Activated CD4-positive, alpha-beta T cell treated with anti-CD3 and anti-CD28 coated beads for 36 hours (primary cell): ENCODE measurements at regions not wholly inside any gene's neighbourhood (a gene's known extent, or its start where the extent isn't known, plus 50 kb on each side); places are given as distances from the start of the nearest gene placed in this dataset.

Experiments used
- ATAC-seq: fragments of 200-7000 bp; cut with Tn5 transposase; one replicate; pipeline ENCODE4 v1.10.0; 2021; ENCODE audit warnings: mild to moderate bottlenecking, moderate library complexity
- CTCF ChIA-PET: fragments of 350-600 bp; sonication (Branson Sonifier 250); formaldehyde crosslinking; loops from one replicate; lab custom pipeline; 2021; ENCODE audit warnings: antibody characterized with exemption; lab: Charles Lee
- POLR2A ChIA-PET: fragments of 350-600 bp; sonication (Branson Sonifier 250); formaldehyde crosslinking; loops from one replicate; lab custom pipeline; 2021; ENCODE audit warnings: antibody characterized with exemption, inconsistent platforms; lab: Charles Lee
- DNase-seq: peaks from one replicate; pipeline ENCODE4 v3.0.0-alpha.2; 2020
- H3K27ac Mint-ChIP-seq: one replicate; pipeline ENCODE4 v1.8.0; 2021; ENCODE audit warnings: mixed read lengths
- H3K27me3 Mint-ChIP-seq: one replicate; pipeline ENCODE4 v1.8.0; 2021; ENCODE audit warnings: mixed read lengths
- H3K36me3 Mint-ChIP-seq: one replicate; pipeline ENCODE4 v1.8.0; 2021; ENCODE audit warnings: low read depth, mixed read lengths
- H3K4me1 Mint-ChIP-seq: one replicate; pipeline ENCODE4 v1.8.0; 2021; ENCODE audit warnings: mixed read lengths
- H3K4me3 Mint-ChIP-seq: one replicate; pipeline ENCODE4 v1.8.0; 2021; ENCODE audit warnings: mild to moderate bottlenecking, moderate library complexity, mixed read lengths
- H3K9me3 Mint-ChIP-seq: one replicate; pipeline ENCODE4 v1.8.0; 2021; ENCODE audit warnings: low read depth, mixed read lengths
- intact Hi-C, 2 experiments: fragments of 100-400 bp; cut with DNase I in 1 of 2; cut with micrococcal nuclease in 1 of 2; formaldehyde crosslinking; loops; one replicate each; pipeline versions ENCODE4 v1.14.2 to v1.15.1; 2022 to 2024; cut with DNase I, micrococcal nuclease

GRCh38 chrX:151830911-151831310 lies 81.8 kb upstream of the MAGEA4 start:
- no peak for ATAC-seq
- no peaks in the 10 kb centered on the region for H3K4me1 Mint-ChIP-seq
- POLR2A ChIA-PET: no interaction called here

GRCh38 chrX:151852294-151852693 lies 60.4 kb upstream of the MAGEA4 start:
- DNase-seq (no peak), ATAC-seq (no peak)
- ChIA-PET CTCF (no interaction called here), POLR2A (no interaction called here)
- Mint-ChIP-seq H3K4me1 (no peaks in the 10 kb centered on the region), H3K36me3 (no peaks in the 10 kb centered on the region), H3K4me3 (no peak overlapping the region), H3K27ac (no peak overlapping the region), H3K9me3 (no peaks in the 10 kb centered on the region), H3K27me3 (peaks cover 2% of the 10 kb centered on the region)
- intact Hi-C loops: no loop called here

More at GRCh38 chrX:151830911-151831310, 81.8 kb upstream of the MAGEA4 start:
- DNase-seq: no peak
- H3K36me3 Mint-ChIP-seq: no peaks in the 10 kb centered on the region
- intact Hi-C loops: no loop called here
- H3K4me3 Mint-ChIP-seq: no peak overlapping the region
- CTCF ChIA-PET: no interaction called here
- no peaks in the 10 kb centered on the region for H3K9me3 Mint-ChIP-seq
- H3K27me3 Mint-ChIP-seq: peaks cover 4% of the 10 kb centered on the region
- H3K27ac Mint-ChIP-seq: no peak overlapping the region

GRCh38 chrX:151854726-151855495 lies 57.8 kb upstream of the MAGEA4 start:
- H3K9me3 Mint-ChIP-seq: no peaks in the 10 kb centered on the region
- intact Hi-C loops: no loop called here
- no peaks in the 10 kb centered on the region for H3K4me1 Mint-ChIP-seq
- H3K27ac Mint-ChIP-seq: no peak overlapping the region
- CTCF ChIA-PET: no interaction called here
- H3K27me3 Mint-ChIP-seq: peaks cover 2% of the 10 kb centered on the region
- POLR2A ChIA-PET: no interaction called here
- no peaks in the 10 kb centered on the region for H3K36me3 Mint-ChIP-seq
- no peak for DNase-seq
- no peak overlapping the region for H3K4me3 Mint-ChIP-seq
- ATAC-seq: no peak

DNA sequence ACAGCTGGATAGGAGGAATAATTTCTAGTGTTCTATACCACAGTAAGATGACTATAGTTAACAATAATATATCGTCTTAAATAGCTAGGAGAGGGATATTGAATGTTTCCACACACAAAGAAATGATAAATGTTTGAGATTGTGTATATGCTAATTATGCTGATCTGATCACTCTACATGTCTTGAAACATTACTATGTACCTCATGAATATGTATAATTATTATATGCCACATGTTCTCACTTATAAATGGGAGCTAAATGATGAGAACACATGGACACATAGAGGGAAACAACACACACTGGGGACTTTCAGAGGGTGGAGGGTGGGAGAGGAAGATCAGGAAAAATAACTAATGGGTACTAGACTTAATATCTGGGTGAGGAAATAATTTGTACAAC lies 53.2 kb upstream of the MAGEA4 start:
- Mint-ChIP-seq H3K4me1 (no peaks in the 10 kb centered on the region), H3K27ac (no peak overlapping the region), H3K27me3 (no peaks in the 10 kb centered on the region), H3K9me3 (no peaks in the 10 kb centered on the region), H3K36me3 (no peaks in the 10 kb centered on the region), H3K4me3 (no peak overlapping the region)
- intact Hi-C loops: no loop called here
- ChIA-PET POLR2A (no interaction called here), CTCF (no interaction called here)
- ATAC-seq (no peak), DNase-seq (no peak)

DNA sequence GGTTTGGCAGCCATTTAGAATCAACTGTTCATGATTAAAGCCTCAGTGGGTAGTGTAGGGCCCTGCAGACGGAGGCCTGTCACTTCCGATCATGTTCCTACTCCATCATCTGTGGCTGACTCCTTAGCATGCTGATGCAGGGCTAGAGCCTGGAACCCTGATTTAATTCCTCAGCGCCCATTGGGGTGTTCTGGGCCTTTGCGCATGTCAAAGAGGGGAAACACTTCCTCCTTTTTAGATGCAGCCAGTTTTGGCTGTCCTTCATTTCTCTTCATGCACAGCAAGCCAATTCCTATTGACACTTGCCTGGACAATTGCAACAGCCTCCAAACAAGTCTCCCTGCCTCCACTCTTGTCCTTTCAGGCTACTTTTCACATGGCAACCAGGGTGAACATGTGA lies 51.9 kb upstream of the MAGEA4 start:
- POLR2A ChIA-PET: no interaction called here
- CTCF ChIA-PET: no interaction called here
- no peak overlapping the region for H3K27ac Mint-ChIP-seq
- no peaks in the 10 kb centered on the region for H3K36me3 Mint-ChIP-seq
- DNase-seq: no peak
- intact Hi-C loops: no loop called here
- H3K4me3 Mint-ChIP-seq: no peak overlapping the region
- H3K27me3 Mint-ChIP-seq: no peaks in the 10 kb centered on the region
- no peaks in the 10 kb centered on the region for H3K9me3 Mint-ChIP-seq
- no peaks in the 10 kb centered on the region for H3K4me1 Mint-ChIP-seq
- no peak for ATAC-seq
